ENCODE measurements at regions not wholly inside any gene's neighbourhood (a gene's known extent, or its start where the extent isn't known, plus 50 kb on each side); places are given as distances from the start of the nearest gene placed in this dataset.

GRCh38 chrX:51215856-51216255 is 116.8 kb upstream of the NUDT10 start:
- TF ChIP-seq CTCF (conservative IDR thresholded peaks at IDR 0.05 in 1 of 2, IDR thresholded peaks at IDR 0.05 in 1 of 2; ENCODE audit: extremely low read depth in 1 of 2, insufficient read depth in 1 of 2, low read depth in 1 of 2, low read length in 2 of 2) (no peak), EZH2 (IDR thresholded peaks at IDR 0.05; ENCODE audit: borderline replicate concordance, low read length) (no peak)
